Stomach (tissue), 8 donors: ENCODE measurements at regions not wholly inside any gene's neighbourhood (a gene's known extent, or its start where the extent isn't known, plus 50 kb on each side); places are given as distances from the start of the nearest gene placed in this dataset.

ENCODE experiments used
- DNase-seq, 2 donors: peaks; one replicate each; pipeline versions ENCODE4 v3.0.0 to v3.0.0-alpha.2; 2013 to 2019
- H3K27ac ChIP-seq, 5 donors: fragments of 200-600 bp in 4 of 5; sonication (generic) in 4 of 5; one replicate each; pipeline ENCODE4 v1.5.1; 2013 to 2019; ENCODE audit warnings: mild to moderate bottlenecking in 1 of 5, moderate library complexity in 1 of 5
- H3K27me3 ChIP-seq, 3 donors: fragments of 200-600 bp; sonication (generic); one replicate each; pipeline ENCODE4 v1.5.1; 2017 to 2019; ENCODE audit warnings: mixed run types in 1 of 3
- H3K36me3 ChIP-seq, 4 donors: fragments of 200-600 bp; sonication (generic); 1 replicate in 3 of 4; 2 replicates in 1 of 4; pipeline ENCODE4 v1.5.1; 2016 to 2019
- H3K4me1 ChIP-seq, 4 donors: fragments of 200-600 bp; sonication (generic); one replicate each; pipeline ENCODE4 v1.5.1; 2016 to 2019
- H3K4me3 ChIP-seq, 4 donors: fragments of 200-600 bp; sonication (generic) in 3 of 4; one replicate each; pipeline ENCODE4 v1.5.1; 2016 to 2019; ENCODE audit warnings: mild to moderate bottlenecking in 1 of 4
- H3K9me3 ChIP-seq, 4 donors: fragments of 200-600 bp; sonication (generic); one replicate each; pipeline ENCODE4 v1.5.1; 2016 to 2019
- EP300 ChIP-seq: sonication (generic); formaldehyde crosslinking; IDR thresholded peaks from one replicate; pipeline ENCODE4 v1.6.1; 2017; ENCODE audit warnings: antibody characterized with exemption
- POLR2A ChIP-seq, 4 donors: fragments of 450-650 bp; IDR thresholded peaks; one replicate each; pipeline ENCODE4 v1.6.1; 2016; ENCODE audit warnings: antibody characterized with exemption in 4 of 4, control low read depth in 2 of 4, mild to moderate bottlenecking in 1 of 4, moderate library complexity in 1 of 4
- POLR2AphosphoS5 ChIP-seq, 3 donors: sonication (generic); formaldehyde crosslinking; IDR thresholded peaks; one replicate each; pipeline ENCODE4 v1.6.1; 2016; ENCODE audit warnings: antibody characterized with exemption in 3 of 3
- WGBS, 5 donors: extraction: QIAGEN DNeasy Blood & Tissue Kit in 3 of 5; methylation state at CpG; one replicate each; pipeline versions ENCODE4 v1.1.5 to v1.1.7; 2013 to 2018; 5-methylcytosine and 5-hydroxymethylcytosine counted together
- intact Hi-C: fragments of 100-400 bp; cut with DNase I; formaldehyde crosslinking; loops from one replicate; pipeline ENCODE4 v1.15.1; 2023; ENCODE audit warnings: low total_unique reads
- TF ChIP-seq, protein P1 (sequence below), 7 experiments: fragments of 450-650 bp in 4 of 7; fragments of 200-600 bp in 3 of 7; sonication (generic) in 3 of 7; IDR thresholded peaks; one replicate each; pipeline ENCODE4 v1.5.1; 2016 to 2019; ENCODE audit warnings: antibody characterized with exemption in 7 of 7, control low read depth in 2 of 7, mild to moderate bottlenecking in 1 of 7
- donor health status: healthy with polysubstance abuse.
- donor health status: Bipolar disorder and iron deficiency.
- donor health status: healthy.

DNA sequence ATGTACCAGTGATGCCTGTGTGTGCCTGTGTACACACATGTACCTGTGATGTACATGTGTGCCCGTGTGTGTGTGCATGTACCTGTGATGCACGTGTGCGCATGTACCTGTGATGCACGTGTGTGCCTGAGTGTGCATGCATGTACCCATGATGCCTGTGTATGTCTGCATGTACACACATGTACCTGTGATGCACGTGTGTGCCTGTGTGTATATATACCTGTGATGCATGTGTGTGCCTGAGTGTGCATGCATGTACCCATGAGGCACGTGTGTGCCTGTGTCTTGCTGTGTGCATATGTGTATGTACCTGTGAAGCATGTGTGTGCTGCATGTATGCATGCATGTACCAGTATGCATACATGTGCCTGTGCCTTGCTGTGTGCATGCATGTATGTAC is 419.0 kb downstream of the IRX2 start:
- Histone ChIP-seq H3K9me3 (no peaks in the 10 kb centered on the region), H3K27me3 (peaks cover 0 to 16% (median 7%) of the 10 kb centered on the region in 3 donors), H3K4me3 (no peak overlapping the region), H3K4me1 (no peaks in the 10 kb centered on the region), H3K36me3 (no peaks in the 10 kb centered on the region), H3K27ac (no peak overlapping the region)
- DNase-seq: no peak
- 74 to 90% (median 82%) methylated on average over 6 of the region's 6 CpGs for whole genome bisulfite sequencing, 5 donors
- TF ChIP-seq POLR2A (IDR thresholded peaks at IDR 0.05) (no peak), EP300 (no peak), POLR2AphosphoS5 (IDR thresholded peaks at IDR 0.05) (no peak)
- TF ChIP-seq, protein P1, sequence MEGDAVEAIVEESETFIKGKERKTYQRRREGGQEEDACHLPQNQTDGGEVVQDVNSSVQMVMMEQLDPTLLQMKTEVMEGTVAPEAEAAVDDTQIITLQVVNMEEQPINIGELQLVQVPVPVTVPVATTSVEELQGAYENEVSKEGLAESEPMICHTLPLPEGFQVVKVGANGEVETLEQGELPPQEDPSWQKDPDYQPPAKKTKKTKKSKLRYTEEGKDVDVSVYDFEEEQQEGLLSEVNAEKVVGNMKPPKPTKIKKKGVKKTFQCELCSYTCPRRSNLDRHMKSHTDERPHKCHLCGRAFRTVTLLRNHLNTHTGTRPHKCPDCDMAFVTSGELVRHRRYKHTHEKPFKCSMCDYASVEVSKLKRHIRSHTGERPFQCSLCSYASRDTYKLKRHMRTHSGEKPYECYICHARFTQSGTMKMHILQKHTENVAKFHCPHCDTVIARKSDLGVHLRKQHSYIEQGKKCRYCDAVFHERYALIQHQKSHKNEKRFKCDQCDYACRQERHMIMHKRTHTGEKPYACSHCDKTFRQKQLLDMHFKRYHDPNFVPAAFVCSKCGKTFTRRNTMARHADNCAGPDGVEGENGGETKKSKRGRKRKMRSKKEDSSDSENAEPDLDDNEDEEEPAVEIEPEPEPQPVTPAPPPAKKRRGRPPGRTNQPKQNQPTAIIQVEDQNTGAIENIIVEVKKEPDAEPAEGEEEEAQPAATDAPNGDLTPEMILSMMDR (IDR thresholded peaks at IDR 0.05): no peak
- intact Hi-C loops: no loop called here

DNA sequence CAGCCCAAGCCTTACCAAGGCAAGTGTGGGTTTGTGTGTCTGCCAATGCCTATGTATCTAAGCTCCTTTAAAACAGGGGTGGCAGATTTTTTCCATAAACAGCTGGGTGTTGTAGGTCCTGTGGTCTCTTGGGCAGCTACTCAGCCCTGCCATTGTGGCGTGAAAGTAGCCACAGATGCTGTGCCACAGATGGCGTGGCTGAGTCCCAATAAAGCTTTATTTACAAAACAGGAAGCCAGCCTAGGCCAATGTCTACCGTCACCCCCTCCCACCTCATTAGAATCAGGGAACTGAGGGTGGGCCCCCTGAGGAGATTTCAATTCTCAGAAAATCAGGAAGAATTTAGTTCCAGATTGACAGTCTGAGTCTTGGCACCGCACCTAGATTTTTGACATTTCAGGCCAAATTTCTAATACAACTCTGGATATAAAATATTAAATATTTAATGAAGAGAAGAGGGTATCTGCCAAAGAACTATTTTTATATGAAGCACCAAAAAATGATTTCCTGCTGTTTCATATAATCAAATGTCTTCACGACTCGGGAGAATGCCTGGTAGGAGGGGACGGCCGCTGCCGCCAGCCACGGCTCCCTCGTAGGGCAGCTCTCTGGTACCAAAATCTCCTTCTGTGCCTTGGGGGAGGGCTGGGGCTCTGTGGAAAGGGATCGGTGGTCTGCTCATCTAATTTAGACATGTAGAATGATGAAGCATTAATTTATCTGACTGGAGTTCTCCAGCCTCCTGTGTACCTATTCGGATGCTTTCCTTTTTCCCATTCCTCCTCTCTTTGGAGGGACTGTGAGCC is 420.9 kb downstream of the IRX2 start:
- TF ChIP-seq, protein P1 (IDR thresholded peaks at IDR 0.05): no peak
- TF ChIP-seq EP300 (no peak), POLR2A (IDR thresholded peaks at IDR 0.05) (no peak), POLR2AphosphoS5 (IDR thresholded peaks at IDR 0.05) (no peak)
- no peaks in the 10 kb centered on the region for H3K36me3 ChIP-seq
- intact Hi-C loops: no loop called here
- no peaks in the 10 kb centered on the region for H3K4me1 ChIP-seq
- H3K4me3 ChIP-seq: no peak overlapping the region
- H3K9me3 ChIP-seq: peaks cover 0 to 4% (median 0%) of the 10 kb centered on the region in 4 donors
- no peak overlapping the region for H3K27ac ChIP-seq
- DNase-seq: no peak
- WGBS, 5 donors: 82 to 92% (median 84%) methylated on average over 13 of the region's 13 CpGs
- peaks cover 0 to 12% (median 7%) of the 10 kb centered on the region in 3 donors for H3K27me3 ChIP-seq

DNA sequence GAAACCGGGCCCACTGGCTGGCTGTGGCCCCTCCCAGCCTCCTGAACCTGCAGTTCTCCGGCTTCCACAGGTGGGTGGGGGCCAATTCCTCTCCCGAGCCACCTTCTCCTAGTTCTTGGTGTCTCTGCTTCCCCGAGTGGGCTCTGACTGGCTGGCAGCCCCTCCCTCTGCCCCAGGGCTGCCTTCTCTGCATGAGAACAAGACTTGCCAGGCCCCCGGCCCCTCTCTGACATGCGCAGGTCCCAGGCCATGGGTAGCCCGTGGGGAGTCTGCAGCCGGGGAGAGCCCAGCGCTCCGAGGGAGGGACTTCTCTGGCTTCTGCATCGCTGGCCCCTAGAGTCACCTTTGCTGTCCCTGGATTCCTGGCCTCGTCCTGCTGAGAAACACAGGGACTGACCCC is 421.7 kb downstream of the IRX2 start:
- intact Hi-C loops: no loop called here
- Histone ChIP-seq H3K27me3 (peaks cover 0 to 8% (median 5%) of the 10 kb centered on the region in 3 donors), H3K4me3 (no peak overlapping the region), H3K27ac (no peak overlapping the region), H3K9me3 (peaks cover 0 to 4% (median 0%) of the 10 kb centered on the region in 4 donors), H3K4me1 (no peaks in the 10 kb centered on the region), H3K36me3 (no peaks in the 10 kb centered on the region)
- no peak for TF ChIP-seq POLR2A (IDR thresholded peaks at IDR 0.05)
- no peak for DNase-seq
- WGBS, 5 donors: 70 to 82% (median 80%) methylated on average over 2 to 12 of the region's 12 CpGs

- H3K27me3 ChIP-seq: peaks cover 0 to 4% (median 0%) of the 10 kb centered on the region in 3 donors
- TF ChIP-seq POLR2AphosphoS5 (IDR thresholded peaks at IDR 0.05) (no peak), EP300 (no peak), POLR2A (IDR thresholded peaks at IDR 0.05) (no peak)
- TF ChIP-seq, protein P1 (IDR thresholded peaks at IDR 0.05): no peak
Measured at GRCh38 chr5:2326601-2327000, 424.9 kb downstream of the IRX2 start.

GRCh38 chr5:2324788-2325187 is 426.7 kb downstream of the IRX2 start:
- H3K4me1 ChIP-seq: no peaks in the 10 kb centered on the region
- H3K36me3 ChIP-seq: no peaks in the 10 kb centered on the region
- peaks cover 0 to 8% (median 0%) of the 10 kb centered on the region in 3 donors for H3K27me3 ChIP-seq
- H3K4me3 ChIP-seq: no peak overlapping the region
- TF ChIP-seq, protein P1 (IDR thresholded peaks at IDR 0.05): no peak
- TF ChIP-seq EP300: no peak
- TF ChIP-seq POLR2AphosphoS5 (IDR thresholded peaks at IDR 0.05): no peak
- no peak for TF ChIP-seq POLR2A (IDR thresholded peaks at IDR 0.05)
- peaks cover 0 to 4% (median 0%) of the 10 kb centered on the region in 4 donors for H3K9me3 ChIP-seq
- no peak overlapping the region for H3K27ac ChIP-seq
- intact Hi-C loops: no loop called here
- WGBS, 5 donors: 85 to 93% (median 91%) methylated on average over 11 of the region's 11 CpGs
- DNase-seq: no peak

More at GRCh38 chr5:2326601-2327000, 424.9 kb downstream of the IRX2 start:
- Histone ChIP-seq H3K27ac (no peak overlapping the region), H3K36me3 (no peaks in the 10 kb centered on the region), H3K4me1 (no peaks in the 10 kb centered on the region), H3K4me3 (no peak overlapping the region), H3K9me3 (peaks cover 0 to 4% (median 0%) of the 10 kb centered on the region in 4 donors)
- intact Hi-C loops: no loop called here
- DNase-seq: peak in 1 of 2 donors; percentile 40
- 38 to 63% (median 53%) methylated on average over 1 of the region's 1 CpG for WGBS, 5 donors
